DMS53 treated with DMSO at 0.1 percent for 48 hours (cell line): ENCODE measurements at regions not wholly inside any gene's neighbourhood (a gene's known extent, or its start where the extent isn't known, plus 50 kb on each side); places are given as distances from the start of the nearest gene placed in this dataset.
"Not testable (repeated sequence)": the region's sequence is repeated elsewhere in the genome, so short reads cannot be mapped to it uniquely, and the experiment has no call there.

Source experiments
- DNase-seq: peaks from one replicate; lab custom pipeline; 2025; ENCODE audit not compliant: unreplicated experiment; lab: John Stamatoyannopoulos, UW

DNA sequence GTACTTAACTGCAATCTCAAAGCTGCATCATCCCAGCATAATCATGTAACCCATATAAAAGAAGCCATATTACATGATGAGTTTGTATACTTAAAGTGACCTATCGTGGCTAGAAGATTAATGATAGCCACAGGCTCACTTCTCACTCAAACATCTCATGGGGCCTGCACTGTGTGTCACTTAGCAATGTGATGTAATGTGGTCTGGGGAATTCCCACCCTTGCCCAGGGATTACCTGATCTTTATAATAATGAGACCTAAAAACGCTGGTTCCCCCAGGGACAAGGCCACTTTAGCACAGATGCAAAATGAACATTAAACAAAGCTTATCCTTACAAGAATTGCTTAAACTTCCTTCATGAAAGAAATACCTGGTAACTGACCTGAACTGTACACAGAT is 427.1 kb upstream of the CNTNAP5 start:
- DNase-seq: no peak

DNA sequence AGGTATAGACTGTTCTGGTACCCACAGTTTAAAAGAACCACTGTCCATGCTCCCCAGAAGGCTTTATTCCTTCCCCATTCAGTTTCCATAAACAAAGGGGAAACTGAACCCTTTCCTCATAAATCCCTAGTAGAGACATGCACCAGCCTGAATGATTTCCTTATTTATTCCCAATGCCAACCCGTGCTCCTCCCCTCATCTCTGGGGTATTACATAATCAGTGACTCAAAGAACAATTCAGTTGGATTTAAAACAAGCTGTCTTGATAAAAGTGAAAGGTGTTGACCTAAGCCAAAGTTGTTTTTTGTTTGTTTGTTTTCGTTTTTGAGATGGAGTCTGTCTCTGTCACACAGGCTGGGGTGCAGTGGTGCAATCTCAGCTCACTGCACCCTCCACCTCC is 418.5 kb upstream of the CNTNAP5 start:
- no peak for DNase-seq

DNA sequence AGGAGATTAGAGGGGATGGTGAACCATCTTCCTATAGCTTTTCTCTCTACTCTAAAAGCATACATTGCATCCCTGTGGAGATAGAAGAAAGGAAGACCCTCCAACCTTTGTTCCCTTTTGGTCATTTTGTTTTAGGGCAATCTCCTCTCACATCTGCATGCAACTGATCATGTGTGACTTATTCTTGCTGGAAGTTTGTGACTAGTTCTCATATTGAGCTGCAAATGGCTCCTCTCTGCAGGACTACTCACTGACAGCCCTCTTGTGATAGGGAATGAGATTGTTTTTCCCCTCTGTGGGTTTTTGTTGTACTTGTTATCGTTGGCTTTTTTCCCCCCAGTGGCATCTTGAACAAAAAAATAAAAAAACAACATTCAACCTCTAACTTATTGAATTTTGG is 416.0 kb upstream of the CNTNAP5 start:
- DNase-seq: no peak

DNA sequence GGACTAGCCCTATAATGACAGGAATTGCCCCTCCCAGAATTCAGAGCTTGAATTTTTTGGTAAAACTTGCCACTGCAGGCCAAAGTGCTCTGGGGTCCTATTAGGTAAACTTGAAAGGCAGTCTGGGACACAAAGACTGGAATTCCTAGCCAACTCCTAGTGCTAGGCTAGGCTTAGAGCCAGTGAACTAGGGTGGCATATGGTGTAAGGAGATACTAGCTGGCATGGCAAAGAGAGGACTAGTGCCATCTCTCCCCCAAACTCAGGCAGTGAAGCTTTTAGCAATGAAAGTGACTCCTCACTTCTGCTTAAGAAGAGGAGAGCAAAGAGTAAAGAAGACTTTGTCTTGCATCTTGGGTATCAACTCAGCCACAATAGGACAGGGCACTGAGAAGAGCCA is 410.5 kb upstream of the CNTNAP5 start:
- no peak for DNase-seq

DNA sequence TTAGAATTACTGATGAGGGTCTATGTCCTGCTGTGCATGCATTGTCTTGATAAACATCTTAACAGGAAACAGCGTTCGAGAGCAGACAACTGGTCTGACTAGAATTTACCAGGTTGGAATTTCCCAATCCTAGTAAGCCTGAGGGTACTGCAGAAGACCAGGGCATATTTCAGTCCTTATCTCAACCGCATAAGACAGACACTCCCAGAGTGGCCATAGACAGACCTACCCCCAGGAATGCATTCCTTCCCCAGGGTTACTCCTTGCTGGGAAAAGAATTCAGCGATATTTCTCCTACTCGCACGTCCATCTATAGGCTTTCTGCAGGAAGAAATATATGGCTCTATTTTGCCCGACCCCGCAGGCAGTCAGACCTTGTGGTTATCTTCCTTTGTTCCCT is 406.4 kb upstream of the CNTNAP5 start:
- DNase-seq: not testable (repeated sequence)

DNA sequence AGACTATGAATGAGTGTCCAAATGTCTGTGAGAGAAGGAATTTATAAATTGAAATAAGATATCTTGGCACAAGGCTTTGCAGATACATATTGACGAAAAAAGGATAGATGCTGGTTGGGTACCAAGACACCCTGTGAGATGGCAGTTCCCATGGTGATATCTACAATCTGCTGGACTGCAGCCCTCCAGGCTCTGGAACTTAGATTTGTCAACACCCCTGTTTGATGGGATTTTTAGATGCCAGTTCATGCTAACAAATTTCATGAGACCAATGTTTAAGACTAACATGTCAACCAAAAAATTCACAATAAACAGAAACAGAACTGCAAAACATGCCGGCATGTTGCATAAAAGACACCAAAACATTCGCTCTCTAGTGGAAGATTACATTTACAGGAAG is 400.3 kb upstream of the CNTNAP5 start:
- no peak for DNase-seq

DNA sequence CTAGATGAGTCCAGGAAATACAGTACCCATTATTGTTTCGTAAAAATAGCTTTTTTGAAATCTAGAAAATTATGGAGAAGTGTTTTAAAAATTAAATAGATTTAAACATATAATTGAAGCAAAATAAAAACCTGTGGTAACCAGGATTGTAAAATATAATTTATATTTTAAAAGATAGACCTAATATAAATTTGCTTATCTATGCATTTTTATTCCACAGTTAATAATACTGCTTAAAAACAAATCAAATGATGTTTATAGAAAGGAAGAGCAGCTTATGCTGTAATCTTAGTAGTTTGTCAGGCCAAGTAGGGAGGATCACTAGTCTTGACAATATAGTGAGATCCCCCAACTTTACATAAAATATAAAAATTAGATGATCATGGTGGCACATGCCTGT is 388.9 kb upstream of the CNTNAP5 start:
- DNase-seq: no peak

DNA sequence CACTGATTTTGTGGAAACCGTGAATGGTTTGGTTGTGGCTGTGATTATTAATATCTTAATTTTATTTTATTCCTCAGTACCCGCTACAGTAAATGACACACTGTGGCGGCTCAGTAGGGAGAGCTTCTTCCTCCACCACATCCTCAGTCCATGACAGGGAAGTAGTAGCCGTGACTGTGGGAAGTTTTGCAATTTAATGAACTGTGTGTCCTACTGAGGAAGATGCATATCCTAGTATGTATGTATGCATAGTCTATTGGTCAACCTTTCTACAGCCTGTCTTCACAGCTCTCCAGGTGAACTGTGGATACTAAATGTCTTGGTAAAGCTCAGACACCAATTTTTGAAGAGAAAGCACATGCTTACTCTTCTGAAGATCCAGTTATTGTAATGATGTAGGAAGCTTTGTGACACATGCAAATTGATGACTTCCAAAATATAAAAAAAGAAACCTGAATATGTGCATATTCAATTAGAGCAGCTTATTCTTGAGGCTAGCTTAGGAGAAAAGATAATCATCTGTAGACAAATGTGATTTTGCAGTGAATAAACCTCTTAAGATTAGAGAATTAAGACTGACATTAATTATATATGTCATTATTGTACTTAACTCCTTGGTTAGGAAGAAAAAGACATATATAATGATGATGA is 384.3 kb upstream of the CNTNAP5 start:
- DNase-seq: no peak

DNA sequence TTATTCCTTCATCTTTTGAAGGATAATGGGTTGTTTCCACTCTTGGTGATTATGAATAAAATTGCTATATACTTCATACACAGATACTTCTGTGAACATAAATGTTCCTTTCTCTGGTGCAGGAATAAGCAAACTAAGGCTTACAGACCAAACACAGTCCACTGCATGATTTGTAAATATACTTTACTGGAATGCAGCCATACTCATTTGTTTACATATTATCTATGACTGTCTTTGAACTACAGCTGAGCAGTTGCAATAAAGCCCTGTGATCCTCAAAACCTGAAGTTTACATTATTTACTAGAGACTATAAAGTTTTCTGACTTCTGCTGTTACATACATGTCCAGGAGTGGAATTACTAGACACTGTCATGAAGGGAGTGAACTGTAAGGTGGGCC is 381.0 kb upstream of the CNTNAP5 start:
- peak; percentile 56 for DNase-seq

DNA sequence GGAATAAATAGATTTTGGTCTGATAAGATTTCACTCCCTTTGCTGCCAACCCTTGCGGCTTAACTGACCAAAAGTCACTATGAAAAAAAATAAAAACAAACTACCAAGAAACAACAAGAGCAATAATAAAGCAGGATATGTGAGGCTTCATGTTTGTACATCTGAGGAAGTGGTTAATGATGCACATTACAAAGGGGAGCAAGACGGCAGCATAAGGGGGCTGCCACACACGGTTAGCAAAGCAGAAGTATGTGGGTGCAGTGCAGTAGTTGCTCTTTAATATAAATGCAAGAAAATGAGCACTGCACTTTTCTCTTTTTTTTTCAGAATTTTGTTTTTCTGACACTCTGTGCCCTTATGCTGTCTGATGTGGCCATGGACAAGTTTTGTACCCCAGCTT is 377.1 kb upstream of the CNTNAP5 start:
- DNase-seq: no peak

DNA sequence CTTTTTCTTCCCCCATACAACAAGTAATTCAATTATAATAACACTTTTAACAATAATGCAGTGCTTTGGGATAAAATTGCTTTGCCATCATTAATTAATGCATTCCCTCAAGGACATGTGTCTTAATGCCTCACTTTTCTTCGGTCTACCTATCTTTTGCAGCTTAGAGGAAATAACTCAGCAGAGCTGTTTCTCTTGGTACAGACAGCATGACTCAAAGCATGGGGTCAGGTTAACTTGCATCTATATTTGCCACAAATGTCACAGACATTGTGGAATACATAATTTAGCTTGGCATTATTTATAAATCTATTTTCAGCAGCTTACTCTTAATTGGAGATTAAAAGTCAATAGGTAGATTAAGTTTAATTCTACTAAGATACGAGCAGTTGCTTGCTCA is 376.1 kb upstream of the CNTNAP5 start:
- DNase-seq: no peak

DNA sequence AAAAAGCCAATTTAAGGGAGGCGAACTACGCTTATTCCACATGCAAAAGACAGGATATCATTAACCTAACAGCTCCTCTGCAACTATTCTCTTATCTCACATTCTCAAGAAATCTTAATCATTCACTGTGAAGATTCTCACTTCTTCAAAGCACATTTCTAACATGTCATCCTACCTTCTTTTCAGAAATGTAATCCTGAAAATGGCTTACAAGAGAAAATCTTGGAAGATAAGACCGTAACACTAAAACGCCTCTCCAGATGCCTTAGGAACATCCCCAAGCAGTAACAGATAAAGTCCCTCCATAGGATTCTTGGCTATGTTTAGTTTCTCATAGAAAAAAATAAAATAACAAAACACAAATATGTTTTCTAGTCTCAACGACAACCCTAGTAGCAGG is 373.9 kb upstream of the CNTNAP5 start:
- DNase-seq: no peak

DNA sequence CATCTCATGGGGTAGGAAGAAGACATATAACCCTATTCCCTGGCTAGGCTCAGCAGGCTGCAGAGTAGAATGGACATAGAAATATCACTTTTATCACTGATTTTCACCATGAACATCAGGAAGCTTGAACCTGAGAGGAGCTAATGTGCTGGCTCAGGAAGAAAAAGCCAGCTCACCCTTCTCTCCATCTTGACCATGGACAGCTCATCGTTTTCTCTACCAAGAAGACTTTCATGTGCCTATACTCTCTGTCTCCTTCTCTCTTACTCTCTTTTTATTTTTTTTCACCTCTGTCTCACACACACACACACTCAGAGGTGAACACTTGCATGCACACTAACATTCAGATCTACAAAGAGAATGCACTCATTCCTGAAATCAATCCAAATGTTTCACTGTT is 372.8 kb upstream of the CNTNAP5 start:
- no peak for DNase-seq

DNA sequence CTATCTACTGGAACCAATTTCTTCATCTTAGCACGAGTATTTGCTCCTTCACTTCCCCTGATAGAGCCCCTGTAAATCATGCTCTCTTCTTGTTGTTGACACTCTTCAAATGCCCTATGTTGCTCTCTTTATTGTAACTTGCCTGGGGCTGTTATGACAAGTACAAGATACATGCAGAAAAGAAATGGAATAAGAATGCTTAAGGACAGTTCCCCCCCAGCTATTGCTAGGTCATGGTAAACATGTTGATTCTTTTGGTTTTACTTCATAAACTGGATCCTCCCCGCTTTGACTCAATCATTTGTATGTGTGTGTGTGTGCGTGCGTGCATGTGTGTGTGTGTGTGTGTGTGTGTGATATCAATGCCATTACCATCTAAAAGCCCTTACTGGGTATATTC is 368.5 kb upstream of the CNTNAP5 start:
- no peak for DNase-seq

DNA sequence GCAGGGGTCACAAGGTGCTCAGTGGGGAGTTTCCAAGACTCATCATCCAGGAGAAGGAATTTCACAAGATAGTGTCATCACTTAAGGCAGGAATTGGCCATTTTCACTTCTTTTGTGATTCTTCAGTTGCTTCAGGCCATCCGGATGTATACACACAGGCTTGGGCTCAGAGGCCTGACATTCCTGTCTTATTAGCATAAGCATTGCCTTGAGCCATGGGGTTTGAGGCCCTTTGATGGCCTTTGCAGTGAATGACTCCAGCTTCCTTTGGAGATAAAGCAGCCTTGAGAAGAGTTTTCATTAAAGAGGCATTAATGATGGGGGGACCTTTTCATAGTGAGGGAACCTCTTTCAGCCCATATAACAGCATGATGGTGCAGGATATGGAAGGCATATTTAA is 366.0 kb upstream of the CNTNAP5 start:
- no peak for DNase-seq

DNA sequence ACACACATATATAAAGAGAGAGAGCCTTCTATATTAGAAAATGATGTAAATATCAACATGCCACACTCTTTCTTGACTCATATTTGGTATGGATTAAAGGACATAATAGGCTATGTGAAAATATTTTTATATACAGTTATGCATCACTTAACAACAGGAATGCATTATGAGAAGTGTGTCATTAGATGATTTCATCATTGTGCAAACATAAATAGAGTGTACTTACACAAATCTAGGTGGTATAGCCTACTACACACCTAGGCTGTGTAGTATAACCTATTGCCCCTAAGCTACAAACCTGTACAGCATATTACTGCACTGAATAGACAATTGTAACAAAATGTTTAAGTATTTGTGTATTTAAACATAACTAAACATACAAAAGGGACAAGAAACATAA is 354.8 kb upstream of the CNTNAP5 start:
- DNase-seq: peak; percentile 48

DNA sequence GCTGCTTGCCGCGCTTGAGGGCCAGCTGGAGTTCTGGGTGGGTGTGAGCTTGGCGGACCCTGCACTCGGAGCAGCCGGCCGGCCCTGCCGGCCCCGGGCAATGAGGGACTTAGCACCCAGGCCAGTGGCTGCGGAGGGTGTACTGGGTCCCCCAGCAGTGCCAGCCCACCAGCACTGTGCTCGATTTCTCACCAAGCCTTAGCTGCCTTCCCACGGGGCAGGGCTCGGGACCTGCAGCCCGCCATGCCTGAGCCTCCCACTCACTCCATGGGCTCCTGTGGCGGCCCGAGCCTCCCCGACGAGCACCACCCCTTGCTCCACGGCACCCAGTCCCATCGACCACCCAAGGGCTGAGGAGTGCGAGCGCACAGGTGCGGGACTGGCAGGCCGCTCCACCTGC is 341.3 kb upstream of the CNTNAP5 start:
- not testable (repeated sequence) for DNase-seq

DNA sequence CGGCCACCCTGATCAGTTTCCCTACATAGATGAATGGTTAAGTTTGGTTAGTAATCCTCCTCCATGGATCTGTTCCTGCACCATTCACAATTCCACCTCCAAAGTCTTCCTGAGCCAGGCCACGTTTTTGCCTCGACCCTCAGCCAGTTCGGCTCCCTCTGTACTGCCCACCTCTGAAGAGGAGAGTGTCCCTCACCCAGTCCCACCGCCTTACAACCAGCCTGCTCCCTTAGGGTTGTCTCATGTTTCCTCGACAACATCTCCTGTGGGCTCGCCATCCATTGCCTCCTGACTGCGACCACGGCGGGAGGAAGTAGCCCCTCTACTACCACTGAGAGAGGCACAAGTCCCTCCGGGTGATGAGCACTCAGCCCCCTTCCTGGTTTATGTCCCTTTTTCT is 338.0 kb upstream of the CNTNAP5 start:
- no peak for DNase-seq

DNA sequence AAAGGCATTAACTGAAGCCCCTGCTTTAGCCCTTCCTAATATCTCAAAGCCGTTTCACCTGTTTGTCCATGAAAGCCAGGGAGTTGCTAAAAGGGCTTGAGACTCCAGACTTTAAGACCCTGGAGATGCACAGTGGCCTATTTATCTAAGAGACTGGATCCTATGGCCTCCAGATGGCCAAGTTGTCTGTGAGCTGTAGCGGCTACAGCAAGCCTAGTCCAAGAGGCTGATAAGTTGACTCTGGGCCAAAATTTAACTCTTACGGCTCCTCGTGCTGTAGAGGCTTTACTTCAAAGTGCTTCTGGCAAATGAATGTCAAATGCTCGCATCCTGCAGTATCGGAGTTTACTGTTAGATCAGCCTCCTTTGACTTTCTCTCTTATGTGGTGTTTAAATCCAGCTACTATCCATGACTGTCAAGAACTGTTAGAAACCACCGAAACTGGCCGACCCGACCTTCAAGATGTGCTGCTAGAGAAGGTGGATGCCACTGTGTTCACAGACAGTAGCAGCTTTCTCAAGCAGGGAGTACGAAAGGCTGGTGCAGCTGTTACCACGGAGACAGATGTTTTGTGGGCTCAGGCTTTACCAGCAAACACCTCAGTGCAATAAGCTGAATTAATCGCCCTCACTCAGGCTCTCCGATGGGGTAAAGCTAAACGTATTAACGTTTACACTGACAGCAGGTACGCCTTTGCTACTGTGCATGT is 336.7 kb upstream of the CNTNAP5 start:
- no peak for DNase-seq

DNA sequence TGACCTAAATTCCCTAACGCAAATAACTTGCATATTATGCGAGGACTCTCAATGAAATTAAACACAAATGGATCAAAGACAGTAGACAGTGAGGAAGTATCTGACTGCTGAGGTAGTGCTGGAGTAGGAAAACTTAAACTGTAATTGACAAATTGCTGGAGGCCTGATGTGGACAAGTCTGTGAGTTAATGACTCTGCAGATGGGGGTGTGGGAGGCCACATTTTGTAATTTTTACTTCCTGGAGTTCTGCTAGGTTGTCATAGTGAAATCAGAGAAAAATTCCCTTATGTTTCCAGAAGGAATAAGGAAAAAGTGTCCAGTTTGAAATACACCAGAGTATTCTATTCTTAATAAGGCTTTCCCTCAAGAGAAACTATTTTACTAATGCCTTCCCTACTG is 333.0 kb upstream of the CNTNAP5 start:
- no peak for DNase-seq

DNA sequence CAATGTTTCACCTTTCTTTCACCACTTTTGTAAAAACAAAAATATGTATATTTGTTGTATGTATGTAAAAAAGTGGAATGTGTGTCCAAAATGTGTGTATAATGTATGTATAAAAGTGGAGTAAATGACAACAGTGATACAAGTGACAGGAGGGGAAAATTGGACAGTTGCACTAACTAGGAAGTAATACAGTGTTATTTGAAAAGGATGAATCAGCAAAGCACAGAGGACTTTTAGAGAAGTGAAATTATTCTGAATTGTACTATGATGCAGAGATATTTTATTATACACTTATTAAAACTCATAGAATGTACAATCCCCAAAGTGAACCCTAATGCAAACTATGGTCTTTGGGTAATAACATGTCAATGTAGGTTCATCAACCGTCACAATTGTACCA is 331.3 kb upstream of the CNTNAP5 start:
- DNase-seq: no peak

DNA sequence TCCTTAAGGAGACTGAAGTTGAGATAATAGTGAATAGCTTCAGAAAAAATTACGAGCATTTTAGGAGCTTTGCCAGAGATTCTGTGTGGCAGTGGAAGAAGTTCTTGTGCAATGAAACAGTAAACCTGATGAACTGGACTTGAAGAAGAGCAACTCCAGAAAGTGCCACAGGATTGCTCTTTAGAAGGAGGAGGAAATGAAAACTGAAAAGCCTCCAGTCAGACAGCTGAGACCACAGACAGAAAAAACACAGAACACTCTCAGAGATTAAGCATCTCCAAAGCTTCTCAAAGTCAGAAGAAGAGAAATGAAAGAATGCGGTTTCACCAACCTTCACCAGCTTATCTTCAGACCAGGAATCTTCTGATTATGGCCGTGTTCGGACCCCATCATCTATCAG is 329.7 kb upstream of the CNTNAP5 start:
- no peak for DNase-seq

DNA sequence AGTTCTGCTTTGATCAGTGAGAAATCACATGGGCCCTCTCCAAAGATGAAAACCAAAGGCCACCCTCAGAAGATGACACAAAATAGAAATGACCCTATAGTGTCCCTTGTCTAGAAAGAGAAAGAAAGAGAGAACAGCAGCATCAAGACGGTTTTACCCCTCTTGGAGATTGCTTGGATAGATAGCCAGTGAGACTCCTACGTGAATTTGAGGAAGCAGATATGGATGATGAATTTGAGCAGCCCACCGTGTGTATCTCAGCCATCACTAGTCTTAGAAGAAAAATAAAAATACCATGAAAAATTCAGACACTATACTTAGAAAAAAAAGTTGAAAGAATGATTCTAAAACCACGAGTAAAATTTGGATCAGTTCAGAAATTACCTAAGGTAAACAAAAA is 329.1 kb upstream of the CNTNAP5 start:
- no peak for DNase-seq
